ENCODE measurements at regions not wholly inside any gene's neighbourhood (a gene's known extent, or its start where the extent isn't known, plus 50 kb on each side); places are given as distances from the start of the nearest gene placed in this dataset.
A peak's percentile ranks its signal among the peaks of the same experiment; 100 is the strongest.

- Histone ChIP-seq H3K79me2 (ENCODE audit: low read depth) (no peaks in the 10 kb centered on the region), H2AFZ (replicated peaks) (no peak overlapping the region), H3K36me3 (no peaks in the 10 kb centered on the region), H3K4me2 (no peak overlapping the region), H4K20me1 (ENCODE audit: low read depth) (no peaks in the 10 kb centered on the region), H3K9ac (no peak overlapping the region), H3K27ac (no peak overlapping the region), H3F3A (ENCODE audit: low read depth) (no peaks in the 10 kb centered on the region), H3K4me3 (no peak overlapping the region), H3K27me3 (no peaks in the 10 kb centered on the region), H3K9me3 (ENCODE audit: low read depth) (no peaks in the 10 kb centered on the region), H3K4me1 (peaks cover 7% of the 10 kb centered on the region)
- H3K36me3 Mint-ChIP-seq = no peaks in the 10 kb centered on the region
- no peak overlapping the region for H3K4me3 Mint-ChIP-seq
- H3K4me1 Mint-ChIP-seq = peaks cover 31% of the 10 kb centered on the region
- DNase-seq (ENCODE audit: low spot score) = no peak
- H3K27me3 Mint-ChIP-seq (ENCODE audit: insufficient read depth, low read depth) = peaks cover 3% of the 10 kb centered on the region
- peak overlapping the region; percentile 44 for H3K27ac Mint-ChIP-seq
- H3K9me3 Mint-ChIP-seq = no peaks in the 10 kb centered on the region
- TF ChIP-seq EZH2 (IDR thresholded peaks at IDR 0.05) (no peak), CTCF (IDR thresholded peaks at IDR 0.05) (no peak), EZH2phosphoT487 (IDR thresholded peaks at IDR 0.05) (no peak)
Observed at GRCh38 chr5:68544648-68545552, 329.3 kb downstream of the PIK3R1 start.

DNA sequence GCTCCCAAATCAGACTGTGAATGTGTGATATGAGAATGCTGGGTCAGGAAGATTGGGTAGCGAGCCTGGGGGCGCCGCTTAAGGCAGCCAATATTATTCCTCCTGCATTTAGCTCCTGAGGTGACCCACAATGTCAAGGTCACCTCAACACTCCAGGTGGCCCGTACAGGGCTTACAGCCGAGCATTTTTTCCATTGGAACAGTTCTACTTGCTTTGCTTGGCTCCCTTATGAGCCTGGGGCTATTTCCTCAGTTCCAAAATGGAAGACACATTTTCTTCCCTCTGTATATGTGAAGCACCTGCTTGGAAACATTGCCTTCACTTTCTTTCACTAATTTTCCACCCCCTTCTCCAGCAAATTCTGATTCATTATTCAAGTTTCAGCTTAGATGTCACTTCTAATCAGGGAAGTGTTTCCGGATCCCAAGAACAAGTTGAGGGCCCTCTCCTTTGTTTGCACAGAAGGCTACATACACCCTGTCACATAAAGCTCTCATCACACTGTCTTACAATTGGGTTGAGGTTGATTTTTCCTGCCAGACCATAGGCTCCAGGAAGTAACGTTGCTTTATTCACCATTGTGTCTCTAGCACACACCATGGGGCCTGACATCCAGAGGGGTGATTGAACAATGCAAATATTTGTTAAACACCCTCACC, 330.2 kb downstream of the PIK3R1 start:
- Mint-ChIP-seq H3K27me3 (ENCODE audit: insufficient read depth, low read depth) (peaks cover 3% of the 10 kb centered on the region), H3K4me1 (peaks cover 28% of the 10 kb centered on the region), H3K27ac (no peak overlapping the region), H3K4me3 (no peak overlapping the region), H3K36me3 (no peaks in the 10 kb centered on the region), H3K9me3 (no peaks in the 10 kb centered on the region)
- Histone ChIP-seq H3K4me3 (no peak overlapping the region), H3K9me3 (ENCODE audit: low read depth) (no peaks in the 10 kb centered on the region), H3F3A (ENCODE audit: low read depth) (no peaks in the 10 kb centered on the region), H2AFZ (replicated peaks) (no peak overlapping the region), H3K4me1 (peaks cover 3% of the 10 kb centered on the region), H3K4me2 (no peak overlapping the region), H4K20me1 (ENCODE audit: low read depth) (no peaks in the 10 kb centered on the region), H3K79me2 (ENCODE audit: low read depth) (no peaks in the 10 kb centered on the region), H3K9ac (no peak overlapping the region), H3K36me3 (no peaks in the 10 kb centered on the region), H3K27me3 (no peaks in the 10 kb centered on the region), H3K27ac (no peak overlapping the region)
- DNase-seq (ENCODE audit: low spot score) = no peak
- no peak for TF ChIP-seq CTCF (IDR thresholded peaks at IDR 0.05)
- TF ChIP-seq EZH2 (IDR thresholded peaks at IDR 0.05) = no peak
- TF ChIP-seq EZH2phosphoT487 (IDR thresholded peaks at IDR 0.05) = no peak

- H3K4me1 ChIP-seq = no peaks in the 10 kb centered on the region
- peaks cover 3% of the 10 kb centered on the region for H3K27me3 Mint-ChIP-seq (ENCODE audit: insufficient read depth, low read depth)
- H3K4me3 Mint-ChIP-seq = no peak overlapping the region
- H3K27me3 ChIP-seq = no peaks in the 10 kb centered on the region
- peaks cover 26% of the 10 kb centered on the region for H3K4me1 Mint-ChIP-seq
- no peak overlapping the region for H3K27ac ChIP-seq
- H3K9me3 Mint-ChIP-seq = no peaks in the 10 kb centered on the region
- H3K36me3 ChIP-seq = no peaks in the 10 kb centered on the region
- no peaks in the 10 kb centered on the region for H3K79me2 ChIP-seq (ENCODE audit: low read depth)
- no peak overlapping the region for H2AFZ ChIP-seq (replicated peaks)
- no peaks in the 10 kb centered on the region for H3K9me3 ChIP-seq (ENCODE audit: low read depth)
- no peak overlapping the region for H3K27ac Mint-ChIP-seq
- H4K20me1 ChIP-seq (ENCODE audit: low read depth) = no peaks in the 10 kb centered on the region
- no peak overlapping the region for H3K4me3 ChIP-seq
- no peaks in the 10 kb centered on the region for H3K36me3 Mint-ChIP-seq
- no peaks in the 10 kb centered on the region for H3F3A ChIP-seq (ENCODE audit: low read depth)
- no peak for DNase-seq (ENCODE audit: low spot score)
- TF ChIP-seq EZH2phosphoT487 (IDR thresholded peaks at IDR 0.05) (no peak), EZH2 (IDR thresholded peaks at IDR 0.05) (no peak), CTCF (IDR thresholded peaks at IDR 0.05) (no peak)
- no peak overlapping the region for H3K4me2 ChIP-seq
- no peak overlapping the region for H3K9ac ChIP-seq
Observed at GRCh38 chr5:68547056-68547455, 331.5 kb downstream of the PIK3R1 start.

Data from neural progenitor cell (in vitro differentiated cells).